Neural progenitor cell (in vitro differentiated cells): ENCODE measurements at regions not wholly inside any gene's neighbourhood (a gene's known extent, or its start where the extent isn't known, plus 50 kb on each side); places are given as distances from the start of the nearest gene placed in this dataset.

Experiments used
- CTCF ChIP-seq: fragments of 200-600 bp; sonication (generic); IDR thresholded peaks from 2 replicates; pipeline ENCODE4 v1.5.1; 2017; ENCODE audit warnings: antibody characterized with exemption, mild to moderate bottlenecking
- EZH2 ChIP-seq: fragments of 200-600 bp; sonication (generic); IDR thresholded peaks from 2 replicates; pipeline ENCODE4 v1.6.1; 2017; ENCODE audit warnings: antibody characterized with exemption, mild to moderate bottlenecking, moderate library complexity
- EZH2phosphoT487 ChIP-seq: fragments of 200-600 bp; sonication (generic); IDR thresholded peaks from 2 replicates; pipeline ENCODE4 v1.6.1; 2017; ENCODE audit warnings: antibody characterized with exemption

- TF ChIP-seq CTCF = no peak
- no peak for TF ChIP-seq EZH2
- TF ChIP-seq EZH2phosphoT487 = no peak
Observed at GRCh38 chr4:110914791-110915190, 291.9 kb upstream of the PITX2 start.
